ENCODE measurements at regions not wholly inside any gene's neighbourhood (a gene's known extent, or its start where the extent isn't known, plus 50 kb on each side); places are given as distances from the start of the nearest gene placed in this dataset.

DNA sequence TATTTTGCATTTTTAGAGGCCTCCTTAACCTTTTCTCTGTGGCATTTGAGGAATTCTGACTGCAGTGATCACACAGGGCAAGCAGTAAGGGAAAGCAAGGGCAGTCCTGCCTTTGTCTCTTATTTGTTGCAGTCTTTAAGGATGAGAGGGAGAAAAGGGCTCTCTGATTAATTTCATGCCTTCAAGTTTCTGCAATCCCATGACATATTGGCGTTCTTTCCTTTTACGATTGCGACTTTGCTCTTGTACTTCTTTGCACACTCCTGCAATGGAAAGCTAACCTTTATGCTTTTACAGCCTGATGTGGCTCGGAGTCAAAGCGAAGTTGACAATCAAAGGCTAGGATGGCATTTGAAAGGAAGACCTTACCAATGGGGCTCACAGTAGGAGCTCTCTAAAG lies 698.4 kb downstream of the DNAH5 start:
- no peak overlapping the region for H3K23ac ChIP-seq (ENCODE audit: insufficient read length, low read depth, low read length)
- WGBS (ENCODE audit: extremely low coverage, insufficient read length, low lambda C conversion rate), result no CpG with 5 or more reads among the region's 5 CpGs
- peaks cover 8 to 22% of the 10 kb centered on the region in 2 experiments; a peak in 3 of 5 replicates for H3K9me3 Mint-ChIP-seq

More for the DNA sequence above, 698.4 kb downstream of the DNAH5 start:
- Histone ChIP-seq H3K79me2 (ENCODE audit: insufficient read depth, low read length) (no peaks in the 10 kb centered on the region), H3K9ac (ENCODE audit: extremely low read depth, insufficient read length, low read length) (no peak overlapping the region), H3K79me1 (ENCODE audit: insufficient read depth, low read depth, low read length, poor library complexity, severe bottlenecking) (no peaks in the 10 kb centered on the region), H3K18ac (ENCODE audit: insufficient read length, low read depth, low read length) (no peak overlapping the region), H2BK20ac (ENCODE audit: low read depth, low read length, poor library complexity, severe bottlenecking) (no peak overlapping the region), H3K9me3 (ENCODE audit: control insufficient read depth, low read depth, low read length) (peaks cover 4% of the 10 kb centered on the region), H3K23me2 (ENCODE audit: insufficient read length, low read depth, low read length, poor library complexity, severe bottlenecking) (no peaks in the 10 kb centered on the region), H3K27ac (ENCODE audit: insufficient read length, low read depth, low read length) (no peak overlapping the region), H3T11ph (ENCODE audit: low read length) (no peak overlapping the region), H3K4me2 (ENCODE audit: insufficient read depth, insufficient read length, low read length) (peak overlapping the region; percentile 5), H2BK12ac (ENCODE audit: insufficient read length, low read depth, low read length) (no peak overlapping the region), H4K8ac (replicated peaks; ENCODE audit: insufficient read length, low read depth, low read length) (no peak overlapping the region), H2BK15ac (ENCODE audit: low read depth, low read length) (no peak overlapping the region), H4K5ac (ENCODE audit: insufficient read length, low read depth, low read length) (no peak overlapping the region), H3K4ac (ENCODE audit: low read depth, low read length) (no peak overlapping the region), H3K56ac (ENCODE audit: insufficient read length, low read depth, low read length) (no peak overlapping the region), H3K14ac (ENCODE audit: insufficient read depth, low read length) (no peak overlapping the region), H3K4me1 (ENCODE audit: insufficient read depth, low read length) (no peaks in the 10 kb centered on the region; the same call in 1 of the 2 replicates), H3K27me3 (ENCODE audit: insufficient read depth, low read length) (no peaks in the 10 kb centered on the region), H4K20me1 (ENCODE audit: control insufficient read depth, insufficient read depth, insufficient read length) (no peaks in the 10 kb centered on the region), H4K91ac (ENCODE audit: insufficient read length, low read depth, low read length) (no peak overlapping the region), H2BK5ac (ENCODE audit: insufficient read length, low read length) (no peak overlapping the region), H2AK5ac (ENCODE audit: insufficient read length, low read length) (no peak overlapping the region), H2BK120ac (ENCODE audit: low read depth, low read length, poor library complexity, severe bottlenecking) (no peak overlapping the region), H2AFZ (ENCODE audit: low read length) (no peak overlapping the region)
- Mint-ChIP-seq H3K4me3 (no peak overlapping the region), H3K4me1 (peaks cover 15 to 20% of the 10 kb centered on the region in 2 experiments), H3K27ac (peak overlapping the region in 1 of 3 experiments; percentile 71; a peak in 2 of 7 replicates), H3K27me3 (ENCODE audit: low read depth) (no peaks in the 10 kb centered on the region), H3K36me3 (ENCODE audit: insufficient read depth in 1 of 3, low read depth in 3 of 3) (peaks cover 0 to 12% (median 0%) of the 10 kb centered on the region in 3 experiments; a peak in 4 of 7 replicates)
- peak; percentile 34 for DNase-seq
- TF ChIP-seq, protein P1, sequence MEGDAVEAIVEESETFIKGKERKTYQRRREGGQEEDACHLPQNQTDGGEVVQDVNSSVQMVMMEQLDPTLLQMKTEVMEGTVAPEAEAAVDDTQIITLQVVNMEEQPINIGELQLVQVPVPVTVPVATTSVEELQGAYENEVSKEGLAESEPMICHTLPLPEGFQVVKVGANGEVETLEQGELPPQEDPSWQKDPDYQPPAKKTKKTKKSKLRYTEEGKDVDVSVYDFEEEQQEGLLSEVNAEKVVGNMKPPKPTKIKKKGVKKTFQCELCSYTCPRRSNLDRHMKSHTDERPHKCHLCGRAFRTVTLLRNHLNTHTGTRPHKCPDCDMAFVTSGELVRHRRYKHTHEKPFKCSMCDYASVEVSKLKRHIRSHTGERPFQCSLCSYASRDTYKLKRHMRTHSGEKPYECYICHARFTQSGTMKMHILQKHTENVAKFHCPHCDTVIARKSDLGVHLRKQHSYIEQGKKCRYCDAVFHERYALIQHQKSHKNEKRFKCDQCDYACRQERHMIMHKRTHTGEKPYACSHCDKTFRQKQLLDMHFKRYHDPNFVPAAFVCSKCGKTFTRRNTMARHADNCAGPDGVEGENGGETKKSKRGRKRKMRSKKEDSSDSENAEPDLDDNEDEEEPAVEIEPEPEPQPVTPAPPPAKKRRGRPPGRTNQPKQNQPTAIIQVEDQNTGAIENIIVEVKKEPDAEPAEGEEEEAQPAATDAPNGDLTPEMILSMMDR (conservative IDR thresholded peaks at IDR 0.05), result no peak
